Activated CD8-positive, alpha-beta T cell treated with anti-CD3 and anti-CD28 coated beads for 36 hours (primary cell): ENCODE measurements at regions not wholly inside any gene's neighbourhood (a gene's known extent, or its start where the extent isn't known, plus 50 kb on each side); places are given as distances from the start of the nearest gene placed in this dataset.

Experiments
- ATAC-seq: fragments of 200-7000 bp; cut with Tn5 transposase; one replicate; pipeline ENCODE4 v1.10.0; 2021; ENCODE audit warnings: mild to moderate bottlenecking, moderate library complexity
- CTCF ChIA-PET: fragments of 350-600 bp; sonication (Branson Sonifier 250); formaldehyde crosslinking; loops from one replicate; lab custom pipeline; 2021; ENCODE audit warnings: antibody characterized with exemption; lab: Charles Lee
- POLR2A ChIA-PET: fragments of 350-600 bp; sonication (Branson Sonifier 250); formaldehyde crosslinking; loops from one replicate; lab custom pipeline; 2021; ENCODE audit warnings: antibody characterized with exemption; lab: Charles Lee
- DNase-seq: peaks from one replicate; pipeline ENCODE4 v3.0.0-alpha.2; 2020
- H3K27ac Mint-ChIP-seq: one replicate; pipeline ENCODE4 v1.8.0; 2021; ENCODE audit warnings: mild to moderate bottlenecking, mixed read lengths
- H3K27me3 Mint-ChIP-seq: one replicate; pipeline ENCODE4 v1.8.0; 2021; ENCODE audit warnings: mixed read lengths
- H3K36me3 Mint-ChIP-seq: one replicate; pipeline ENCODE4 v1.8.0; 2021; ENCODE audit warnings: low read depth, mixed read lengths
- H3K4me1 Mint-ChIP-seq: one replicate; pipeline ENCODE4 v1.8.0; 2021; ENCODE audit warnings: low read depth, mixed read lengths
- H3K4me3 Mint-ChIP-seq: one replicate; pipeline ENCODE4 v1.8.0; 2021; ENCODE audit warnings: mild to moderate bottlenecking, moderate library complexity, mixed read lengths
- H3K9me3 Mint-ChIP-seq: one replicate; pipeline ENCODE4 v1.8.0; 2021; ENCODE audit warnings: mixed read lengths
- CTCF ChIP-seq: fragments of 200-600 bp; IDR thresholded peaks from one replicate; pipeline ENCODE4 v1.8.0; 2022; ENCODE audit warnings: antibody characterized with exemption, mild to moderate bottlenecking
- intact Hi-C: fragments of 100-400 bp; cut with micrococcal nuclease; formaldehyde crosslinking; loops from one replicate; pipeline ENCODE4 v1.10.0; 2022

GRCh38 chr9:86818636-86819035, 128.7 kb downstream of the GAS1 start:
- no peaks in the 10 kb centered on the region for H3K4me1 Mint-ChIP-seq
- ChIA-PET POLR2A (no interaction called here), CTCF (no interaction called here)
- no peaks in the 10 kb centered on the region for H3K36me3 Mint-ChIP-seq
- no peaks in the 10 kb centered on the region for H3K9me3 Mint-ChIP-seq
- TF ChIP-seq CTCF, result no peak
- H3K4me3 Mint-ChIP-seq, result no peak overlapping the region
- no peak for DNase-seq
- ATAC-seq, result no peak
- peaks cover 3% of the 10 kb centered on the region for H3K27me3 Mint-ChIP-seq
- intact Hi-C loops, result no loop called here
- no peak overlapping the region for H3K27ac Mint-ChIP-seq

GRCh38 chr9:86816868-86817267, 130.4 kb downstream of the GAS1 start:
- intact Hi-C loops, result no loop called here
- H3K27ac Mint-ChIP-seq, result no peak overlapping the region
- ChIA-PET CTCF (interaction anchor here (1.0 kb wide), 1 partner anchor 48 kb away, joined by 3 read pairs; no protein-coding TSS in a partner anchor), POLR2A (interaction anchor here (1.2 kb wide), 1 partner anchor 11 kb away, joined by 4 read pairs; no protein-coding TSS in a partner anchor)
- H3K9me3 Mint-ChIP-seq, result no peaks in the 10 kb centered on the region
- peaks cover 1% of the 10 kb centered on the region for H3K27me3 Mint-ChIP-seq
- H3K36me3 Mint-ChIP-seq, result no peaks in the 10 kb centered on the region
- no peak for TF ChIP-seq CTCF
- H3K4me1 Mint-ChIP-seq, result no peaks in the 10 kb centered on the region
- DNase-seq (no peak), ATAC-seq (no peak)
- H3K4me3 Mint-ChIP-seq, result no peak overlapping the region

- H3K27ac Mint-ChIP-seq, result no peak overlapping the region
- H3K9me3 Mint-ChIP-seq, result no peaks in the 10 kb centered on the region
- intact Hi-C loops, result no loop called here
- H3K4me3 Mint-ChIP-seq, result no peak overlapping the region
- DNase-seq (no peak), ATAC-seq (no peak)
- ChIA-PET CTCF (interaction anchor here (1.0 kb wide), 1 partner anchor 49 kb away, joined by 3 read pairs; no protein-coding TSS in a partner anchor), POLR2A (interaction anchor here (1.2 kb wide), 1 partner anchor 11 kb away, joined by 4 read pairs; no protein-coding TSS in a partner anchor)
- peaks cover 1% of the 10 kb centered on the region for H3K27me3 Mint-ChIP-seq
- no peaks in the 10 kb centered on the region for H3K36me3 Mint-ChIP-seq
- TF ChIP-seq CTCF, result no peak
- H3K4me1 Mint-ChIP-seq, result no peaks in the 10 kb centered on the region
These were observed 130.9 kb downstream of the GAS1 start for GRCh38 chr9:86816366-86816765.

- ChIA-PET CTCF (no interaction called here), POLR2A (no interaction called here)
- no peak for TF ChIP-seq CTCF
- Mint-ChIP-seq H3K36me3 (no peaks in the 10 kb centered on the region), H3K27me3 (peaks cover 6% of the 10 kb centered on the region), H3K9me3 (no peaks in the 10 kb centered on the region), H3K4me1 (no peaks in the 10 kb centered on the region), H3K4me3 (no peak overlapping the region), H3K27ac (no peak overlapping the region)
- intact Hi-C loops, result no loop called here
- DNase-seq (no peak), ATAC-seq (no peak)
These were observed 134.7 kb downstream of the GAS1 start for GRCh38 chr9:86812616-86813015.

GRCh38 chr9:86809759-86810367, 137.4 kb downstream of the GAS1 start:
- TF ChIP-seq CTCF, result no peak
- H3K27ac Mint-ChIP-seq, result no peak overlapping the region
- no peak overlapping the region for H3K4me3 Mint-ChIP-seq
- intact Hi-C loops, result no loop called here
- H3K4me1 Mint-ChIP-seq, result no peaks in the 10 kb centered on the region
- ATAC-seq (no peak), DNase-seq (no peak)
- peaks cover 4% of the 10 kb centered on the region for H3K27me3 Mint-ChIP-seq
- H3K9me3 Mint-ChIP-seq, result no peaks in the 10 kb centered on the region
- no peaks in the 10 kb centered on the region for H3K36me3 Mint-ChIP-seq
- ChIA-PET CTCF (no interaction called here), POLR2A (no interaction called here)
